GM19043 (cell line): ENCODE measurements at regions not wholly inside any gene's neighbourhood (a gene's known extent, or its start where the extent isn't known, plus 50 kb on each side); places are given as distances from the start of the nearest gene placed in this dataset.

ENCODE experiments used
- ATAC-seq: cut with Tn5 transposase; IDR thresholded peaks from one replicate; pipeline ENCODE4 v1.9.1; 2021; ENCODE audit warnings: low read depth; ENCODE audit not compliant: unreplicated experiment

DNA sequence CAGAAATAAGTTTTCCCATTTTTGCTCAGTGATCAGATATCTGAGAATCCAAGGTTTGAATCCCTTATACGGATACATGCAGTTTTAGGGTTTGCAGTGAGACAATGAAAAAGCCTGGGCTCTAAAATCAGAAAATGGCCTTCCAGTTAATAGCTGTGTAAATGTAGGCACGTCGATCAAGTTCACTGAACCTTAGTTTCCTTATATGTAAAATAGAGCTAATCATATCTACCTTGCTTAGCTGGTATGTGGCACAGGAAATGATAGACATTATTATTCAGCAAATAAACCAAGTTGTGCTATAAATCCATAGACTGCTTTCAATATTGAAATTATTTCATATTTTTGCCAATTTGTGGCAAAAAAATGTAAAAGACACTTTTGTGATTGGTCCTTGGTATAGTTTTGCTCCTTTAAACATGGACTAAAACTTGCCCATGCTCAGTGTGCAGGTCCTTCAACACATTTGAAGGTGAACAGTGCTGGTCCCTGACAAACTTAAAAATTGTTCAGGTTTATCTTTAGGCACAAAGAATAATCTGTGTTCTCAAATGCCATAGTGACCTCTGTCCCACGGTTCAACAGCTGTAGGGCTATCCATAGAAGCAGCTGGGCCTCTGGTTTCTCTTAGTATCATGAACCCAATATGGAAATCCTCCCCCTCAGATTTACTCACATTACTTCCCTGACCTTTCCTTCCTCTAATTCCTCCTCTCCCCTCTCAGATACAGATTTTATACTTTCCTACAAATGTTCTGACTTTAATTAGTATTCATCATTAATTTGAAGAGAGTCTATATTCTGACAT, 51.0 kb downstream of the CCDC54 start:
- no peak for ATAC-seq

- ATAC-seq = peak; percentile 53
These were observed 52.3 kb downstream of the CCDC54 start for GRCh38 chr3:107429320-107430181.

GRCh38 chr3:107430214-107430995, 53.2 kb downstream of the CCDC54 start:
- no peak for ATAC-seq

DNA sequence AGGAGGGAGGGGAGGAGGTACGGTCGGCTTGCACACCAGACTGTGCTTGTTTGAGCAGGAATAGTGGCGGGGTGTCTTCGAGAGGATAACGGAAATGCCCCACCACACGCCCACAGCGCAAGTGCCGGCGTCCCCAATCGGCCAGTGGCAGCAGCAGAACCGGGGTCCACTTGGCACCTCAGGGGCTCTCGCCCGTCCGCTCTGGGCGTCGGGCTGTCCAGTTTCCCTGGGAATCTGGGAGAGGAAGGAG, 53.7 kb downstream of the CCDC54 start:
- peak; percentile 30 for ATAC-seq

GRCh38 chr3:107431246-107432012, 54.2 kb downstream of the CCDC54 start:
- ATAC-seq = peak; percentile 56

- no peak for ATAC-seq
These were observed 54.8 kb downstream of the CCDC54 start for GRCh38 chr3:107432013-107432515.

DNA sequence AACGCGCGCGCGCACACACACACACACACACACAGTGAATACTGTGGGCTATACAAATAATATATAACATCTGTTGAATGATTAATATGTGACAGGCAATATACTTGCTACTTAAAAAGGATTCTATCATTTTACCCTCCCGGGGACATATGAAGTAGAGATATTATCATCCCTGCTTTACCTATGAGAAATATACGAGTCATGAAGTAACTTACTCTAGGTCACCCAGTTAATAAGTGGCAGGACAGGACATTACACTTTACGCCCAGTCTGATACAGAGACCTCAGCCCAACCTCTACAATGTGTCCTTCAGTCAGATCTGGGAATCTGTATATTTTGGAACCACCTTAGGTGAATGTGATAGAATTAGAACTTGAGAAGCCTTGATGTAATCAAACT, 55.4 kb downstream of the CCDC54 start:
- no peak for ATAC-seq

GRCh38 chr3:107436029-107436428, 58.8 kb downstream of the CCDC54 start:
- ATAC-seq = no peak

GRCh38 chr3:107438671-107439070, 61.4 kb downstream of the CCDC54 start:
- ATAC-seq = no peak

- ATAC-seq = no peak
These were observed 64.4 kb downstream of the CCDC54 start for GRCh38 chr3:107441617-107442016.

DNA sequence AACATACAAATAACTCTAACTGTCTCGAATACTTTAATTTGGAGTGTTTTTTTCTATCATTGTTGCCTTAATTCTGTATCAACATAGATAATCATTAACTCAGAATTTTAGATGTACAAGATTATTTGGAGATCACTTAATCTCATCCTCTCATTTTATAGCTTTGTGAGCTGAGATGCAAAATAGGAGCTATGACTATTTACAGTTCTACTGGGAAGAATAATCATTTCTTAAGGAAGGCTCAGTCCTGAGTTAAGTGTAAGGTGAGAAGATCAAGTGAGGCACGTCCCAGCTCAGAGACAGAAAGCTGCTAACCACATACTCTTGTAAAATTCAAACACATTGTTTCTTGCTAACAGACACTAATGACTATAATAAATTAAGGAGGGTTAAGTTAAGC, 66.2 kb downstream of the CCDC54 start:
- ATAC-seq = no peak

- ATAC-seq = no peak
These were observed 69.5 kb downstream of the CCDC54 start for GRCh38 chr3:107446706-107447105.

- ATAC-seq = no peak
These were observed 72.4 kb upstream of the BBX start for GRCh38 chr3:107450254-107450893.

DNA sequence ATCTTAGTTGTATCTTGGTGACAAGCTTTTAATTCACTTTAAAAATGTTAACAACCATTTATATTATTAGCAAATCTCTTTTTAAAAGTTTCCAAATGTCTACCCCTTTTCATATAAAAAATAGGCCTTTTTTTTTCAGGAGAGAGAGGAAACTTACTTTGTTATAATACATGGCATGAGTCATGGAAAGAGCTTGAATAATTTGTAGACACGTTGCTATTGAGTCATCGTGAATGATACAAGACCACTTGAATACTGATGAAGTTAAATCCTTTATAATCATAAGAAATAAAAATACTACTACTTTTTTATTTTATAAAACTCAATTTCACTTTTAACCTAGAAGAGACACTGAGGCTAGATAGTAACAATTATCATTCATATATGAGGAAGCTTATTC, 70.3 kb upstream of the BBX start:
- no peak for ATAC-seq

- no peak for ATAC-seq
These were observed 69.3 kb upstream of the BBX start for GRCh38 chr3:107453504-107453903.

- no peak for ATAC-seq
These were observed 67.1 kb upstream of the BBX start for GRCh38 chr3:107455621-107456020.

DNA sequence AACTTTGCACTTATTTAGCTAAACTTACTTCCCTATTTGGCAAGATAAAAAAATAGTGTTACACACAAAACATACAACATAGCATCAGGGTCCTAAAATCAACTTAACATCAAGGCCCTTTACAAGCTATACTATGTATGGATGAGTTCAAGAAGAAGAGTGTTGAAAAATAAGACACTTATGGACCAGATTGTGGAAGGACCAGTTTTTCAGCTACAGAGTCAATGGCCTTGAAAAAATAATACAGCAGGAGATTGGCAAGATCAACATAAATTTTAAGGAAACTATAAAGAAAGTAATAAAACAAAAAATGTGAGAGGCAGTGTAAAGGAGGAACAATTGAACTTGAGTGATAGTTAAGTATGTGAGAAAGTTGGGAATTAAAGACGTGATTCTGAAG, 66.3 kb upstream of the BBX start:
- no peak for ATAC-seq

- no peak for ATAC-seq
These were observed 63.9 kb upstream of the BBX start for GRCh38 chr3:107458871-107459270.

DNA sequence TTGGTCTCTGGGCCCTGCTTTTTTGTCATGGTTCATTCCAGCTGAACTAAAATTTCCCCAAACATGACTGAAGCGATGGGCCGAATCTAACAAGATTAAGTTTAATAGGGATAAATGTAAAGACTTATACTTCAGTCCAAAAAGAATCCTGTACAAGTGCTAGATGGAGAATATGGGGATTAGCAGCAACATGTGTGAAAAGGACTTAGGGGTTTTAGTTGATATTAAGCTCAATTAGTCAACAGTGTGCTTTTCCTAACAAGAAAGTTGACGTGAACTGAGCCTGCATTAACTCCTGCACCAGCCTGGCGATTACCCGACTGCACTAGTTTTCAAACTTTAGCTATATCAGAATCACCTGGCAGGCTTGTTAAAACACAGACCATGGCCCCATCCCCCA, 61.0 kb upstream of the BBX start:
- no peak for ATAC-seq

DNA sequence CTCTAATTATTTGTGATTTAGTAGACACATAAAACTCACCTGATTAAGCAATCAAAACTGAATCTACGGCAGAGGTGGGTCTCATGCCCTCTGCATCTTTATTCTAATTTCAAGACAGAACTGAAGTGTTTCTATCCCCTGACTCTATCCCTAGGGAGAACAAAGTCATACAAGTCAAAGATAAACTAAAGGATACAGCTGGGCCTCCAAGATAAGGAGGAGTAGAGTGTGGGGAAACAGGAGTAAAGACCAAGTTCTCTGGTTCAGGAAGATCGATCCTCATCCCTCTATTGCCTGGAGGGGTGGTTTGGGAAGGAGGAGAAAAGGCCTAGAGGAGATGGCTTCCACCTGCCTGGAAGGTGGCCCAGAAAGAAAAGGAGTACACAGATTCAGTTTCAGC, 58.7 kb upstream of the BBX start:
- ATAC-seq = no peak
